Smooth muscle cell (in vitro differentiated cells): ENCODE measurements at regions not wholly inside any gene's neighbourhood (a gene's known extent, or its start where the extent isn't known, plus 50 kb on each side); places are given as distances from the start of the nearest gene placed in this dataset.

Source experiments
- DNase-seq: peaks from one replicate; lab custom pipeline; 2025; ENCODE audit not compliant: unreplicated experiment; lab: John Stamatoyannopoulos, UW
- H2AFZ ChIP-seq: fragments of 200-600 bp; sonication (generic); 2 replicates; pipeline ENCODE4 v1.6.0; 2016; ENCODE audit warnings: antibody characterized with exemption, low read depth, mild to moderate bottlenecking
- H3F3A ChIP-seq: fragments of 200-600 bp; sonication (generic); 2 replicates; pipeline ENCODE4 v1.6.0; 2017; ENCODE audit warnings: antibody characterized with exemption, low read depth
- H3K27ac ChIP-seq: fragments of 200-600 bp; sonication (generic); 2 replicates; pipeline ENCODE4 v1.5.1; 2016; ENCODE audit warnings: low read depth, mild to moderate bottlenecking
- H3K27me3 ChIP-seq: fragments of 200-600 bp; sonication (generic); 2 replicates; pipeline ENCODE4 v1.6.1; 2016; ENCODE audit warnings: low read depth, mild to moderate bottlenecking
- H3K36me3 ChIP-seq: fragments of 200-600 bp; sonication (generic); 2 replicates; pipeline ENCODE4 v1.5.1; 2016; ENCODE audit warnings: low read depth
- H3K4me1 ChIP-seq: fragments of 200-600 bp; sonication (generic); 2 replicates; pipeline ENCODE4 v1.5.1; 2016; ENCODE audit warnings: low read depth
- H3K4me2 ChIP-seq: fragments of 200-600 bp; sonication (generic); 2 replicates; pipeline ENCODE4 v1.6.0; 2016; ENCODE audit warnings: mild to moderate bottlenecking
- H3K4me3 ChIP-seq: fragments of 200-600 bp; sonication (generic); 2 replicates; pipeline ENCODE4 v1.5.1; 2016; ENCODE audit warnings: mild to moderate bottlenecking
- H3K79me2 ChIP-seq: fragments of 200-600 bp; sonication (generic); 2 replicates; pipeline ENCODE4 v1.6.0; 2016; ENCODE audit warnings: low read depth, mild to moderate bottlenecking
- H3K9ac ChIP-seq: fragments of 200-600 bp; sonication (generic); 2 replicates; pipeline ENCODE4 v1.6.0; 2016; ENCODE audit warnings: low read depth
- H3K9me3 ChIP-seq: fragments of 200-600 bp; sonication (generic); replicated peaks from 2 replicates; pipeline ENCODE4 v1.5.1; 2016; ENCODE audit warnings: low read depth
- H4K20me1 ChIP-seq: fragments of 200-600 bp; sonication (generic); 2 replicates; pipeline ENCODE4 v1.6.0; 2016; ENCODE audit warnings: low read depth
- CTCF ChIP-seq: fragments of 200-600 bp; sonication (generic); IDR thresholded peaks from 2 replicates; pipeline ENCODE4 v1.5.1; 2017; ENCODE audit warnings: borderline replicate concordance, mild to moderate bottlenecking, antibody characterized with exemption; ENCODE audit not compliant: insufficient read depth, poor library complexity, severe bottlenecking
- WGBS: methylation state at CpG from one replicate; pipeline ENCODE4 v1.1.7; 2016; ENCODE audit warnings: low lambda C conversion rate; 5-methylcytosine and 5-hydroxymethylcytosine counted together

DNA sequence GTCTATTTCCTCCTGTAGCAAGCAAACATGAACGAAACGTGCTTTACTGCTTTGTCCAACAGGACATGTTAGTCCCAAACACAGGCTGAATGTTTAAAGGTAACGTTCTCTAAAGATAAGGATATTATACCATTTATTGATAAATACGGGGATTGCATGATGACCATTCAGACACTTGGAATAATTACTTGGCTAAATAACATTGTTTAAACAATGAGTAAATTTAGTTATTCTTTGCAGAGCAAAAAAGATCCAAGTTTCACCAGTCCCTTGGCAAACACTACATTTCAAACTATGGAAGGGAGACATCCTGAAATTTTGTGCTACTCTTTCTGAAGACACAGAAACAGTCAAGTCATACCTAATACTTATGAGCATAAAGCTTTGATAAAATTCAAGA lies 88.0 kb downstream of the ZNF280B start:
- Histone ChIP-seq H3K27ac (no peak overlapping the region), H3K4me1 (no peaks in the 10 kb centered on the region), H3K4me3 (no peak overlapping the region), H3K36me3 (no peaks in the 10 kb centered on the region), H4K20me1 (no peaks in the 10 kb centered on the region), H3K4me2 (no peak overlapping the region), H3K79me2 (no peaks in the 10 kb centered on the region), H2AFZ (no peak overlapping the region), H3K27me3 (peaks cover 90% of the 10 kb centered on the region), H3K9me3 (no peaks in the 10 kb centered on the region), H3F3A (no peaks in the 10 kb centered on the region), H3K9ac (no peak overlapping the region)
- 50% methylated on average over 4 of the region's 4 CpGs for whole genome bisulfite sequencing
- DNase-seq = no peak
- no peak for TF ChIP-seq CTCF

DNA sequence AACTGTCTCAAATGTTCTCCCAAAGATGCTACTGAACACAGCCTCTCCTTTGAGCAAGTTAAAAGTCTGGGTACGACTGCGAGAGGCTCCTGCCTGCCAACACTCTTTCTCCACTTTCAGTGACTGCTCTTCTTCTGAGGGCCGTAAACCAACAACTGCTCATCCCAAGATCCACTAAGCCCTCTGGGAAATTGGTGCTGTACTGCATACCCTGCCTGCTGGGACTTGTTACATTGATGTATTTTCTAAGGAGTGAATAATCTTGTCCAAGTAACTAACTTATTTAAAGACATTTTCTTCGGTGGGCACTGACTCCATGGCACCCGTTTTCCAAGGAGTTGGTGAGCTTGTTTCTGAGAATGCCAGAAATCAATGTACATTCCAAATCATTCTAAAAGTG lies 87.2 kb downstream of the ZNF280B start:
- no peak for DNase-seq
- 71% methylated on average over 5 of the region's 5 CpGs for WGBS

DNA sequence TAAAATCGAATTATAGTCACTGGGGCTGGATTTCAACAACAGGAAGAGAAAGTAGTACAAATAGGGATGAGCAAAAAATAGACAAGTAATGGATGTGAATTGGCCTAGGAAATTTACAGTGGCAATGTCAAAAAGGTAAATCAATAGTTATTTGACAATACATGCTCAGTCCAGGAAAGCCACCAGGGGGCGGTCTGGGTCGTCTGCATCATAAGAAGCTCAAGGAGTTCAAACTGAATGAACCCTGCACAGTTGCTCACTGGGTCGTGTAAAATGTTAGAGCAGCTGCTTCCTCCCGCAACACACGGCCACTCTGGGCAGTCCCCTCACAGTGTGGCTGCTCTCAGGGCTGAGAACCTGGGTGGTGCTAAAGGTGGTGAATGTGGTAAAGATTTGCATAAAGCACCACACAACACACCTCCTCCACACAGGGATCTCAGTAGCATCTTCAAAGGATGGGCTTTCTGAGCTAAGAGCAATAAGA lies 85.9 kb downstream of the ZNF280B start:
- no peak overlapping the region for H3K9ac ChIP-seq
- no peak overlapping the region for H2AFZ ChIP-seq
- no peaks in the 10 kb centered on the region for H3K9me3 ChIP-seq
- no peaks in the 10 kb centered on the region for H3K4me1 ChIP-seq
- peaks cover 84% of the 10 kb centered on the region for H3K27me3 ChIP-seq
- H3K4me3 ChIP-seq = no peak overlapping the region
- no peaks in the 10 kb centered on the region for H3K36me3 ChIP-seq
- 8% methylated on average over 6 of the region's 6 CpGs for WGBS
- no peak overlapping the region for H3K4me2 ChIP-seq
- H3F3A ChIP-seq = no peaks in the 10 kb centered on the region
- no peak overlapping the region for H3K27ac ChIP-seq
- H4K20me1 ChIP-seq = no peaks in the 10 kb centered on the region
- no peak for DNase-seq
- peak; percentile 80 for TF ChIP-seq CTCF
- no peaks in the 10 kb centered on the region for H3K79me2 ChIP-seq

More for the DNA sequence above, 87.2 kb downstream of the ZNF280B start:
- H3K9me3 ChIP-seq = no peaks in the 10 kb centered on the region
- no peaks in the 10 kb centered on the region for H3F3A ChIP-seq
- no peak overlapping the region for H3K4me3 ChIP-seq
- no peak overlapping the region for H3K9ac ChIP-seq
- H3K27ac ChIP-seq = no peak overlapping the region
- TF ChIP-seq CTCF = no peak
- H3K4me1 ChIP-seq = no peaks in the 10 kb centered on the region
- peaks cover 88% of the 10 kb centered on the region for H3K27me3 ChIP-seq
- no peaks in the 10 kb centered on the region for H3K36me3 ChIP-seq
- H4K20me1 ChIP-seq = no peaks in the 10 kb centered on the region
- H3K4me2 ChIP-seq = no peak overlapping the region
- H2AFZ ChIP-seq = no peak overlapping the region
- H3K79me2 ChIP-seq = no peaks in the 10 kb centered on the region

- H2AFZ ChIP-seq = no peak overlapping the region
- WGBS = 88% methylated on average over 3 of the region's 3 CpGs
- H3K27me3 ChIP-seq = peaks cover 85% of the 10 kb centered on the region
- no peaks in the 10 kb centered on the region for H3K36me3 ChIP-seq
- H3K4me3 ChIP-seq = no peak overlapping the region
- H3K9me3 ChIP-seq = no peaks in the 10 kb centered on the region
- no peaks in the 10 kb centered on the region for H4K20me1 ChIP-seq
- H3K79me2 ChIP-seq = no peaks in the 10 kb centered on the region
- H3K4me1 ChIP-seq = no peaks in the 10 kb centered on the region
- H3F3A ChIP-seq = no peaks in the 10 kb centered on the region
- H3K9ac ChIP-seq = no peak overlapping the region
- no peak for DNase-seq
- H3K4me2 ChIP-seq = no peak overlapping the region
- H3K27ac ChIP-seq = no peak overlapping the region
- TF ChIP-seq CTCF = no peak
These were observed 84.9 kb downstream of the ZNF280B start for GRCh38 chr22:22423681-22424080.
